ENCODE measurements at regions not wholly inside any gene's neighbourhood (a gene's known extent, or its start where the extent isn't known, plus 50 kb on each side); places are given as distances from the start of the nearest gene placed in this dataset.

- H2AFZ ChIP-seq (ENCODE audit: low read length), result no peak overlapping the region
- H3K9ac ChIP-seq (ENCODE audit: extremely low read depth, insufficient read length, low read length), result no peak overlapping the region
- Mint-ChIP-seq H3K4me3 (no peak overlapping the region), H3K36me3 (ENCODE audit: insufficient read depth in 1 of 3, low read depth in 3 of 3) (no peaks in the 10 kb centered on the region; a peak in 1 of 7 replicates), H3K27ac (peak overlapping the region in 1 of 3 experiments; percentile 49; a peak in 1 of 7 replicates), H3K4me1 (peaks cover 7% of the 10 kb centered on the region in 2 experiments), H3K9me3 (no peaks in the 10 kb centered on the region), H3K27me3 (ENCODE audit: low read depth) (peaks cover 1% of the 10 kb centered on the region; the same call in 1 of the 2 replicates)
- H3K4me2 ChIP-seq (ENCODE audit: insufficient read depth, insufficient read length, low read length), result no peak overlapping the region
- H3K56ac ChIP-seq (ENCODE audit: insufficient read length, low read depth, low read length), result no peak overlapping the region
- no peak overlapping the region for H2BK5ac ChIP-seq (ENCODE audit: insufficient read length, low read length)
- H3K23ac ChIP-seq (ENCODE audit: insufficient read length, low read depth, low read length), result no peak overlapping the region
- no peak overlapping the region for H3K14ac ChIP-seq (ENCODE audit: insufficient read depth, low read length)
- no peaks in the 10 kb centered on the region for H3K9me3 ChIP-seq (ENCODE audit: control insufficient read depth, low read depth, low read length)
- H4K91ac ChIP-seq (ENCODE audit: insufficient read length, low read depth, low read length), result no peak overlapping the region
- no peak overlapping the region for H2BK120ac ChIP-seq (ENCODE audit: low read depth, low read length, poor library complexity, severe bottlenecking)
- no peak overlapping the region for H2BK12ac ChIP-seq (ENCODE audit: insufficient read length, low read depth, low read length)
- no peak overlapping the region for H3K18ac ChIP-seq (ENCODE audit: insufficient read length, low read depth, low read length)
- H2AK5ac ChIP-seq (ENCODE audit: insufficient read length, low read length), result no peak overlapping the region
- H2BK20ac ChIP-seq (ENCODE audit: low read depth, low read length, poor library complexity, severe bottlenecking), result no peak overlapping the region
- no peaks in the 10 kb centered on the region for H3K27me3 ChIP-seq (ENCODE audit: insufficient read depth, low read length)
- no peak overlapping the region for H2BK15ac ChIP-seq (ENCODE audit: low read depth, low read length)
- no peak overlapping the region for H3T11ph ChIP-seq (ENCODE audit: low read length)
- H4K8ac ChIP-seq (replicated peaks; ENCODE audit: insufficient read length, low read depth, low read length), result no peak overlapping the region
- no peak overlapping the region for H4K5ac ChIP-seq (ENCODE audit: insufficient read length, low read depth, low read length)
- H3K4ac ChIP-seq (ENCODE audit: low read depth, low read length), result no peak overlapping the region
- WGBS (ENCODE audit: extremely low coverage, insufficient read length, low lambda C conversion rate), result no CpG with 5 or more reads among the region's 8 CpGs
- H3K79me1 ChIP-seq (ENCODE audit: insufficient read depth, low read depth, low read length, poor library complexity, severe bottlenecking), result no peaks in the 10 kb centered on the region
- DNase-seq, result peak; percentile 95
- no peaks in the 10 kb centered on the region for H3K4me1 ChIP-seq (ENCODE audit: insufficient read depth, low read length)
- H3K79me2 ChIP-seq (ENCODE audit: insufficient read depth, low read length), result no peaks in the 10 kb centered on the region
- H3K23me2 ChIP-seq (ENCODE audit: insufficient read length, low read depth, low read length, poor library complexity, severe bottlenecking), result no peaks in the 10 kb centered on the region
- TF ChIP-seq, protein P1, sequence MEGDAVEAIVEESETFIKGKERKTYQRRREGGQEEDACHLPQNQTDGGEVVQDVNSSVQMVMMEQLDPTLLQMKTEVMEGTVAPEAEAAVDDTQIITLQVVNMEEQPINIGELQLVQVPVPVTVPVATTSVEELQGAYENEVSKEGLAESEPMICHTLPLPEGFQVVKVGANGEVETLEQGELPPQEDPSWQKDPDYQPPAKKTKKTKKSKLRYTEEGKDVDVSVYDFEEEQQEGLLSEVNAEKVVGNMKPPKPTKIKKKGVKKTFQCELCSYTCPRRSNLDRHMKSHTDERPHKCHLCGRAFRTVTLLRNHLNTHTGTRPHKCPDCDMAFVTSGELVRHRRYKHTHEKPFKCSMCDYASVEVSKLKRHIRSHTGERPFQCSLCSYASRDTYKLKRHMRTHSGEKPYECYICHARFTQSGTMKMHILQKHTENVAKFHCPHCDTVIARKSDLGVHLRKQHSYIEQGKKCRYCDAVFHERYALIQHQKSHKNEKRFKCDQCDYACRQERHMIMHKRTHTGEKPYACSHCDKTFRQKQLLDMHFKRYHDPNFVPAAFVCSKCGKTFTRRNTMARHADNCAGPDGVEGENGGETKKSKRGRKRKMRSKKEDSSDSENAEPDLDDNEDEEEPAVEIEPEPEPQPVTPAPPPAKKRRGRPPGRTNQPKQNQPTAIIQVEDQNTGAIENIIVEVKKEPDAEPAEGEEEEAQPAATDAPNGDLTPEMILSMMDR (conservative IDR thresholded peaks at IDR 0.05), result peak; percentile 96
- no peaks in the 10 kb centered on the region for H4K20me1 ChIP-seq (ENCODE audit: control insufficient read depth, insufficient read depth, insufficient read length)
- H3K27ac ChIP-seq (ENCODE audit: insufficient read length, low read depth, low read length), result no peak overlapping the region
Measured at GRCh38 chr12:126874427-126875026, 1392.4 kb upstream of the TMEM132C start.

Measured in H9 (cell line).